ENCODE measurements at regions not wholly inside any gene's neighbourhood (a gene's known extent, or its start where the extent isn't known, plus 50 kb on each side); places are given as distances from the start of the nearest gene placed in this dataset.
"Not testable (repeated sequence)": the region's sequence is repeated elsewhere in the genome, so short reads cannot be mapped to it uniquely, and the experiment has no call there.

DNA sequence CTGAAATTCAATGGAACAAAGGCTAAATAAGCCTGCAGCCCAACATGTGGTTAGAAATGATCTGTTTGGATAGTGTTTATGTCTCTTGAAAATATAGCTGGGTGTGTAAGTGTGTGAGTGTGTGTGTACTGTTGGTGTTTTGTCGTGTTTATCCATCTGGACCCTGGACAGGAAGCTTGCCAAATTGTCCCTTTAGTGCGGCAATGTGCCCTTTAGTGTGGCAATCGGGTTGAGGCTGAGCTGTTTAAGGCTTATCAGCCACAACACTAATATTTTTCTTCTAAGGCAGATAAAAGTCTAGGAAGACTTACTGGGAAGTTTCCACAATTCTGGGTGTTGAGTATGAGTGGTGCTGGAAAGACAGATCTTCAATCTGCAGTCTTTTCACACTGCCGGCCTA is 180.2 kb downstream of the YTHDC2 start:
- no peak overlapping the region for H3K4me2 ChIP-seq (ENCODE audit: low read depth, low read length, poor library complexity, severe bottlenecking)
- no peaks in the 10 kb centered on the region for H4K20me1 ChIP-seq (ENCODE audit: insufficient read depth, low read depth, low read length)
- no peaks in the 10 kb centered on the region for H3K36me3 ChIP-seq (ENCODE audit: insufficient read depth, low read length)
- H3K79me2 ChIP-seq (ENCODE audit: low read length): no peaks in the 10 kb centered on the region
- H3K9me3 ChIP-seq (ENCODE audit: low read length): no peaks in the 10 kb centered on the region
- no peak for DNase-seq
- no peaks in the 10 kb centered on the region for H3K9me2 ChIP-seq (replicated peaks; ENCODE audit: insufficient read depth, low read length)
- no peak overlapping the region for H3K4me3 ChIP-seq (ENCODE audit: low read length)
- H3K9ac ChIP-seq (ENCODE audit: low read length): no peak overlapping the region
- H2AFZ ChIP-seq (ENCODE audit: low read length): no peak overlapping the region
- no peaks in the 10 kb centered on the region for H3K4me1 ChIP-seq (ENCODE audit: low read length)
- no peak overlapping the region for H3K27ac ChIP-seq (ENCODE audit: low read length)
- H3K27me3 ChIP-seq (ENCODE audit: low read length): no peaks in the 10 kb centered on the region

DNA sequence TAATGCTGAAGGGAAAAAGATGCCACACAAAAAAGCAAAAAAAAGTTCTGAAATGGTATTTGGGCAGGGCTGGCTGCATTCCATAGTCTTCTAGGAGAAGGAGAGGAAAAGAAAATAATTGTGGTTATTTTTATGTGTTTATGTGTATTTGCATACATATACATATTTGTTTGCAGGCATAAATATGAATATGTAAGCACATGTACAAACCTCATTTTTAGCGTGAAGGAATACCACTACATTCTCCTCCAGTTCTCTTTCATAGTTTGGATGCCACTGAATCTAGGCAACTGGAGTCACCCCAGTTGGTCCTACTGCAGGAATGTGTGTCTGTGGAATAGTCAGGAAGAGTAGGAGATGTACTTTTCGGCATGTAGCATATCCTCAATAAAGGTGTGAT is 181.1 kb downstream of the YTHDC2 start:
- H2AFZ ChIP-seq (ENCODE audit: low read length): no peak overlapping the region
- no peak for DNase-seq

DNA sequence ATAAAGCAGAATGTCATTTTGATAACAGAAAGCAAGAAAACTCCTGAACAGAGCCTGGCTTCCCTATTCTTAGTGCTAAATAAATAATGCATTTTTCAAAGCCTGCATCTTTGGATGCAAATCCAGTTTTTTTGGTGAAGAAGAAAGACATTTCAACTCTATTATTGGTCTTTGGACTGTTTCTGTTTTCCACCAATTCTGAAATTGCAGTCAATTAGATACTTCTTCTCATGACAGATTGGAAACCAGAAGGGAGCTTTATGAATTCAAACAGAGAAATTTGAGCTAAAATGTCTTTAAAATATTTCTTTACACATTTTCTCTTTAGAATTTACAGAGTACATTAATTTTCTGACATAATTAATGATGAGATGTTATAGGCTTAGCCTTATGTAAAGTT is 189.8 kb downstream of the YTHDC2 start:
- Histone ChIP-seq H3K4me1 (ENCODE audit: low read length) (no peaks in the 10 kb centered on the region), H3K36me3 (ENCODE audit: insufficient read depth, low read length) (no peaks in the 10 kb centered on the region), H3K79me2 (ENCODE audit: low read length) (no peaks in the 10 kb centered on the region), H3K4me2 (ENCODE audit: low read depth, low read length, poor library complexity, severe bottlenecking) (no peak overlapping the region), H3K27ac (ENCODE audit: low read length) (no peak overlapping the region), H3K9me3 (ENCODE audit: low read length) (no peaks in the 10 kb centered on the region), H4K20me1 (ENCODE audit: insufficient read depth, low read depth, low read length) (no peaks in the 10 kb centered on the region), H3K9me2 (replicated peaks; ENCODE audit: insufficient read depth, low read length) (no peaks in the 10 kb centered on the region), H3K9ac (ENCODE audit: low read length) (no peak overlapping the region), H2AFZ (ENCODE audit: low read length) (no peak overlapping the region), H3K4me3 (ENCODE audit: low read length) (no peak overlapping the region), H3K27me3 (ENCODE audit: low read length) (no peaks in the 10 kb centered on the region)
- no peak for DNase-seq

More for the DNA sequence above, 181.1 kb downstream of the YTHDC2 start:
- H3K4me2 ChIP-seq (ENCODE audit: low read depth, low read length, poor library complexity, severe bottlenecking): no peak overlapping the region
- H3K4me1 ChIP-seq (ENCODE audit: low read length): no peaks in the 10 kb centered on the region
- no peaks in the 10 kb centered on the region for H3K9me3 ChIP-seq (ENCODE audit: low read length)
- no peak overlapping the region for H3K27ac ChIP-seq (ENCODE audit: low read length)
- no peaks in the 10 kb centered on the region for H3K36me3 ChIP-seq (ENCODE audit: insufficient read depth, low read length)
- H3K4me3 ChIP-seq (ENCODE audit: low read length): no peak overlapping the region
- H4K20me1 ChIP-seq (ENCODE audit: insufficient read depth, low read depth, low read length): no peaks in the 10 kb centered on the region
- H3K27me3 ChIP-seq (ENCODE audit: low read length): no peaks in the 10 kb centered on the region
- no peaks in the 10 kb centered on the region for H3K79me2 ChIP-seq (ENCODE audit: low read length)
- no peak overlapping the region for H3K9ac ChIP-seq (ENCODE audit: low read length)
- no peaks in the 10 kb centered on the region for H3K9me2 ChIP-seq (replicated peaks; ENCODE audit: insufficient read depth, low read length)

DNA sequence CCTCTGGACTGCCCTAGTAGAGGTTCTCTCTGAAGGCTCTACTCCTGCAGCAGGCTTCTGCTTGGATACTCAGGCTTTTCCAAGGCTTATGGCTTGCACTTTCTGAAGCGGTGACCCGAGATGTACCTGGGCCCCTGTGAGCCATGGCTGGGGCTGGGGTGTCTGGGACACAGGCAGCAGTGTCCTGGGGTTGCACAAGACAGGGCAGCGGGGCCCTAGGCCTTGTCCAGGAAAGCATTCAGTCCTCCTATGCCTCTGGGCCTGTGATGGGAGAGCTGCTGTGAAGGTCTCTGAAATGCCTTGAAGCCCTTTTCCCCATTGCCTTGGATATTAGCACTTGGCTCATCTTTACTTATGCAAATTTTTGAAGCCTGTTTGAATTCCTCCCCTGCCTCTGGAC is 192.2 kb downstream of the YTHDC2 start:
- Histone ChIP-seq H3K4me1 (ENCODE audit: low read length) (no peaks in the 10 kb centered on the region), H3K9ac (ENCODE audit: low read length) (no peak overlapping the region), H3K4me3 (ENCODE audit: low read length) (no peak overlapping the region), H3K79me2 (ENCODE audit: low read length) (no peaks in the 10 kb centered on the region), H4K20me1 (ENCODE audit: insufficient read depth, low read depth, low read length) (no peaks in the 10 kb centered on the region), H3K9me2 (replicated peaks; ENCODE audit: insufficient read depth, low read length) (no peaks in the 10 kb centered on the region), H3K27me3 (ENCODE audit: low read length) (no peaks in the 10 kb centered on the region), H3K36me3 (ENCODE audit: insufficient read depth, low read length) (no peaks in the 10 kb centered on the region), H3K4me2 (ENCODE audit: low read depth, low read length, poor library complexity, severe bottlenecking) (no peak overlapping the region), H3K9me3 (ENCODE audit: low read length) (no peaks in the 10 kb centered on the region), H2AFZ (ENCODE audit: low read length) (no peak overlapping the region), H3K27ac (ENCODE audit: low read length) (no peak overlapping the region)
- no peak for DNase-seq

DNA sequence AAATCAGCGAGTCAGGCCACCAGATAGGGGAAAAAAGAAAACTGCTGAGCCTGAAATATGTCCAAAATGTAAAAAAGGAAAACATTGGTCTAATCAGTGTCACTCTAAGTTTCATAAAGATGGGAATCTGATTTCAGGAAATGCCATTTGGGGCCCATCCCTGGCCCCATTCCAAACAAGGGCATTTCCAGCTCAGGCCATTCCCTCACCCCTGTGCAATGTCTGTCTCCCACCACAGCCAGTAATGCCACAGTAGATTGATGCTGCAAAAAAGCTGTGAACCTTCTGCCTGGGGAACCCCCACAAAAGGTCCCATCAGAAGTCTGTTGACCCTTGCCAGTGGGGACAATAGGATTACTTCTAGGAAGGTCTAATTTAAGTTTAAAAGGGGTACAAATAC is 199.6 kb downstream of the YTHDC2 start:
- no peak overlapping the region for H3K4me2 ChIP-seq (ENCODE audit: low read depth, low read length, poor library complexity, severe bottlenecking)
- no peak for DNase-seq
- H3K36me3 ChIP-seq (ENCODE audit: insufficient read depth, low read length): no peaks in the 10 kb centered on the region
- no peak overlapping the region for H3K27ac ChIP-seq (ENCODE audit: low read length)
- no peak overlapping the region for H3K9ac ChIP-seq (ENCODE audit: low read length)
- no peaks in the 10 kb centered on the region for H3K27me3 ChIP-seq (ENCODE audit: low read length)
- H3K9me3 ChIP-seq (ENCODE audit: low read length): peaks cover 4% of the 10 kb centered on the region; the same call in 1 of the 2 replicates
- H3K4me3 ChIP-seq (ENCODE audit: low read length): no peak overlapping the region
- H3K4me1 ChIP-seq (ENCODE audit: low read length): no peaks in the 10 kb centered on the region
- no peaks in the 10 kb centered on the region for H3K79me2 ChIP-seq (ENCODE audit: low read length)
- H4K20me1 ChIP-seq (ENCODE audit: insufficient read depth, low read depth, low read length): no peaks in the 10 kb centered on the region
- H3K9me2 ChIP-seq (replicated peaks; ENCODE audit: insufficient read depth, low read length): no peaks in the 10 kb centered on the region
- H2AFZ ChIP-seq (ENCODE audit: low read length): no peak overlapping the region

DNA sequence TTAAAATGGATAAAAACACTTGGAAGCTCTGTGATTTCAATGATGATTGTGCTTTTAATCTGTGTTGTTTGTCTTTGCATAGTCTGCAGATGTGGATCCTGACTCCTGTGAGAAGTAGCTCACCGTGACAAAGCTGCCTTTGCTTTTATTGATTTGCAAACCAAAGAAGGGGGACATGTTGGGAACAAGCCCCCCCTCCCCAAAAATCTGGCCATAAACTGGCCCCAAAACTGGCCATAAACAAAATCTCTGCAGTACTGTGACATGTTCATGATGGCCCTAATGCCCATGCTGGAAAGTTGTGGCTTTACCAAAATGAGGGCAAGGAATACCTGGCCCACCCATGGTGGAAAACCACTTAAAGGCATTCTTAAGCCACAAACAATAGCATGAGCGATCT is 202.4 kb downstream of the YTHDC2 start:
- H3K79me2 ChIP-seq (ENCODE audit: low read length); H3K9ac ChIP-seq (ENCODE audit: low read length); H3K27me3 ChIP-seq (ENCODE audit: low read length); H2AFZ ChIP-seq (ENCODE audit: low read length); H3K4me1 ChIP-seq (ENCODE audit: low read length); H3K4me2 ChIP-seq (ENCODE audit: low read depth, low read length, poor library complexity, severe bottlenecking); DNase-seq; H3K4me3 ChIP-seq (ENCODE audit: low read length); H3K36me3 ChIP-seq (ENCODE audit: insufficient read depth, low read length); H4K20me1 ChIP-seq (ENCODE audit: insufficient read depth, low read depth, low read length); H3K9me2 ChIP-seq (replicated peaks; ENCODE audit: insufficient read depth, low read length); H3K9me3 ChIP-seq (ENCODE audit: low read length); H3K27ac ChIP-seq (ENCODE audit: low read length): not testable (repeated sequence)

DNA sequence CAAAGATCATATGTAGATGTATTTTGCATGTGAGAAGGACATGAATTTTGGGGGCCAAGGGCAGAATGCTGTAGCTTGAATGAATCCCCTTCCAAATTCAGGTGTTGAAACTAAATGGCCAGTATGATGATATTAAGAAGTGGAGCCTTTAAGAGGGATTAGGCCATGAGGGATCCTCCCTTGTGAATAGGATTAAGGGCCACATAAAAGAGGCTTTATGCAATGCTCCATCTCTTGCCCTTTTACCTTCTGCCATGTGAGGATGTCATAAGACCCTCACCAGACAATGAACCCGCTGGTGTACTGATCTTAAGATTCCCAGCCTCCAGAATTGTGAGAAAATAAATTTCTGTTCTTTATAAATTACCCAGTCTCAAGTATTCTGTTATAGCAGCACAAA is 206.1 kb downstream of the YTHDC2 start:
- Histone ChIP-seq H3K4me1 (ENCODE audit: low read length) (no peaks in the 10 kb centered on the region), H3K27me3 (ENCODE audit: low read length) (no peaks in the 10 kb centered on the region), H3K79me2 (ENCODE audit: low read length) (no peaks in the 10 kb centered on the region), H2AFZ (ENCODE audit: low read length) (no peak overlapping the region), H3K36me3 (ENCODE audit: insufficient read depth, low read length) (no peaks in the 10 kb centered on the region), H3K4me3 (ENCODE audit: low read length) (no peak overlapping the region), H3K9me2 (replicated peaks; ENCODE audit: insufficient read depth, low read length) (no peaks in the 10 kb centered on the region), H3K9me3 (ENCODE audit: low read length) (peaks cover 4% of the 10 kb centered on the region; the same call in 1 of the 2 replicates), H3K9ac (ENCODE audit: low read length) (no peak overlapping the region), H3K27ac (ENCODE audit: low read length) (no peak overlapping the region), H4K20me1 (ENCODE audit: insufficient read depth, low read depth, low read length) (no peaks in the 10 kb centered on the region), H3K4me2 (ENCODE audit: low read depth, low read length, poor library complexity, severe bottlenecking) (no peak overlapping the region)
- no peak for DNase-seq

DNA sequence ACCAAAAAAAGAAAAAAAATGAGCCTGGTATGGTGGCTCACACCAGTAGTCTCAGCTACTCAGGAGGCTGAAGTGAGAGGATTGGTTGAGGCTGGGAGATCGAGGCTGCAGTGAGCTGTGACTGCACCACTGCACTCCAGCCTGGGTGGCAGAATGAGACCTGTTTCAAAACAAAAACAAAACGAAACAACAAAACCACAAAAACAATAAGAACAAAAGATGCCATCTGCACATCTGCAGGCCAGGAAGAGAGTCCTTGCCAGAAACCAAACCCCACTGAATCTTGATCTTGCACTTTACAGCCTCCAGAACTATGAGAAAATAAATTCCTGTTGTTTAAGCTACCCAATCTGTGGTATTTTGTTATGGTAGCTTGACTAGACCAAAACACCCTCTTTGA is 207.7 kb downstream of the YTHDC2 start:
- Histone ChIP-seq H2AFZ (ENCODE audit: low read length) (no peak overlapping the region), H3K27me3 (ENCODE audit: low read length) (no peaks in the 10 kb centered on the region), H4K20me1 (ENCODE audit: insufficient read depth, low read depth, low read length) (no peaks in the 10 kb centered on the region), H3K27ac (ENCODE audit: low read length) (no peak overlapping the region), H3K36me3 (ENCODE audit: insufficient read depth, low read length) (no peaks in the 10 kb centered on the region), H3K79me2 (ENCODE audit: low read length) (no peaks in the 10 kb centered on the region), H3K9me2 (replicated peaks; ENCODE audit: insufficient read depth, low read length) (no peaks in the 10 kb centered on the region), H3K9ac (ENCODE audit: low read length) (no peak overlapping the region), H3K9me3 (ENCODE audit: low read length) (peaks cover 4% of the 10 kb centered on the region; the same call in 1 of the 2 replicates), H3K4me2 (ENCODE audit: low read depth, low read length, poor library complexity, severe bottlenecking) (no peak overlapping the region), H3K4me1 (ENCODE audit: low read length) (no peaks in the 10 kb centered on the region), H3K4me3 (ENCODE audit: low read length) (no peak overlapping the region)
- DNase-seq: no peak

DNA sequence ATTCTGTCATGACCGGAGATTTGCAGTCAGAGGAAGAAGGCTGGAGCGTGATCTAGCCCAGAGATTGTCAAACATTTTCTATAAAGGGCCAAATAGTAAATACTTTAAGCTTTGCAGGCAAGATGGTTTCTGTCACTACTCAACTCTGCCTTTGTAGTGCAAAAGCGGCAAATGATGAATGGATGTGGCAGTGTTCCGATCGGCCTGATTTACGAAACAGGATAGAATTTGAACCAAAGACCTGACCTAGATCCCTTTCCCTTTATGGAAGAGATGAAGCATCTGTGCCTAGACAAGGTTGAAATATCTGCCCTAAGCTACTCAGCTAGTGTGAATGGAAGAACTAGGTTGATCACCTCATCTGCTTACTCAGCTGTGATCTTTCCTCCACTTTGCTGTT is 209.5 kb downstream of the YTHDC2 start:
- no peaks in the 10 kb centered on the region for H3K36me3 ChIP-seq (ENCODE audit: insufficient read depth, low read length)
- no peak overlapping the region for H2AFZ ChIP-seq (ENCODE audit: low read length)
- H3K9me3 ChIP-seq (ENCODE audit: low read length): no peaks in the 10 kb centered on the region
- no peak overlapping the region for H3K9ac ChIP-seq (ENCODE audit: low read length)
- H3K4me1 ChIP-seq (ENCODE audit: low read length): no peaks in the 10 kb centered on the region
- H4K20me1 ChIP-seq (ENCODE audit: insufficient read depth, low read depth, low read length): no peaks in the 10 kb centered on the region
- no peak overlapping the region for H3K27ac ChIP-seq (ENCODE audit: low read length)
- no peak overlapping the region for H3K4me3 ChIP-seq (ENCODE audit: low read length)
- no peaks in the 10 kb centered on the region for H3K9me2 ChIP-seq (replicated peaks; ENCODE audit: insufficient read depth, low read length)
- no peak overlapping the region for H3K4me2 ChIP-seq (ENCODE audit: low read depth, low read length, poor library complexity, severe bottlenecking)
- DNase-seq: no peak
- no peaks in the 10 kb centered on the region for H3K27me3 ChIP-seq (ENCODE audit: low read length)
- H3K79me2 ChIP-seq (ENCODE audit: low read length): no peaks in the 10 kb centered on the region

Data from Karpas-422 (cell line).